ENCODE measurements at regions not wholly inside any gene's neighbourhood (a gene's known extent, or its start where the extent isn't known, plus 50 kb on each side); places are given as distances from the start of the nearest gene placed in this dataset.

DNA sequence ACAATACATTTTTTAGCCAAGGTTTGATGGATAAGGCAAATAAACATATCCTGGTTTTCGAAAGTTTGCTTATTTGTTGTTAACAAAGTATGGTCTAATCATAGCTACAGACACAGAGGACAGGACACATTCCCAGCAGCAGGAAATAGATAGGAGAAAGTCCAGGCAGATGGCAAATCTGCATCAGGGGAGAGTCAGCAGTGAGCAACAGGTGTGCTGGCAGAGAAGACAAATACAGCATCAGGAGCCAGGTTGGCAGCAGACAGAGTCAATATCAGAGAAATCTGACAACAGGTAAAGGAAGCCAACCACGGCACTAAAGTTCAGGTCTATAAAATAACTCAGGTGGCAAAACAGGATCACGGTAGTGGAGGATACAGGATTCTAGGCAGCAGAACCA is 210.7 kb upstream of the PTBP2 start:
- no peak for TF ChIP-seq EZH2 (IDR thresholded peaks at IDR 0.05; ENCODE audit: insufficient read depth, low read length)
- TF ChIP-seq, protein P1, sequence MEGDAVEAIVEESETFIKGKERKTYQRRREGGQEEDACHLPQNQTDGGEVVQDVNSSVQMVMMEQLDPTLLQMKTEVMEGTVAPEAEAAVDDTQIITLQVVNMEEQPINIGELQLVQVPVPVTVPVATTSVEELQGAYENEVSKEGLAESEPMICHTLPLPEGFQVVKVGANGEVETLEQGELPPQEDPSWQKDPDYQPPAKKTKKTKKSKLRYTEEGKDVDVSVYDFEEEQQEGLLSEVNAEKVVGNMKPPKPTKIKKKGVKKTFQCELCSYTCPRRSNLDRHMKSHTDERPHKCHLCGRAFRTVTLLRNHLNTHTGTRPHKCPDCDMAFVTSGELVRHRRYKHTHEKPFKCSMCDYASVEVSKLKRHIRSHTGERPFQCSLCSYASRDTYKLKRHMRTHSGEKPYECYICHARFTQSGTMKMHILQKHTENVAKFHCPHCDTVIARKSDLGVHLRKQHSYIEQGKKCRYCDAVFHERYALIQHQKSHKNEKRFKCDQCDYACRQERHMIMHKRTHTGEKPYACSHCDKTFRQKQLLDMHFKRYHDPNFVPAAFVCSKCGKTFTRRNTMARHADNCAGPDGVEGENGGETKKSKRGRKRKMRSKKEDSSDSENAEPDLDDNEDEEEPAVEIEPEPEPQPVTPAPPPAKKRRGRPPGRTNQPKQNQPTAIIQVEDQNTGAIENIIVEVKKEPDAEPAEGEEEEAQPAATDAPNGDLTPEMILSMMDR (IDR thresholded peaks at IDR 0.05; ENCODE audit: insufficient read depth, low read depth, low read length) = no peak
- no peaks in the 10 kb centered on the region for H3K9me3 Mint-ChIP-seq (ENCODE audit: unreplicated experiment)
- Histone ChIP-seq H3K27me3 (ENCODE audit: insufficient read depth, low read length) (no peaks in the 10 kb centered on the region), H3K4me1 (ENCODE audit: insufficient read depth, low read length) (no peaks in the 10 kb centered on the region), H3K27ac (ENCODE audit: low read depth, low read length) (no peak overlapping the region), H3K4me2 (ENCODE audit: low read length) (no peak overlapping the region), H4K20me1 (ENCODE audit: insufficient read depth, low read length) (no peaks in the 10 kb centered on the region), H3K9me3 (ENCODE audit: insufficient read depth, low read depth, low read length) (no peaks in the 10 kb centered on the region), H2AFZ (ENCODE audit: low read depth, low read length) (no peak overlapping the region), H3K9ac (ENCODE audit: low read length) (no peak overlapping the region), H3K36me3 (ENCODE audit: insufficient read depth, low read length) (no peaks in the 10 kb centered on the region), H3K79me2 (ENCODE audit: insufficient read depth, low read length) (no peaks in the 10 kb centered on the region), H3K4me3 (ENCODE audit: insufficient read depth, low read depth, low read length) (no peak overlapping the region)
- H3K4me3 Mint-ChIP-seq (ENCODE audit: unreplicated experiment) = no peak overlapping the region
- no peaks in the 10 kb centered on the region for H3K36me3 Mint-ChIP-seq (ENCODE audit: low read depth, unreplicated experiment)
- H3K27me3 Mint-ChIP-seq (ENCODE audit: low read depth, unreplicated experiment) = no peaks in the 10 kb centered on the region
- no peak overlapping the region for H3K27ac Mint-ChIP-seq (ENCODE audit: unreplicated experiment)
- FAIRE-seq (no peak), DNase-seq (ENCODE audit: low read depth) (no peak)
- H3K4me1 Mint-ChIP-seq (ENCODE audit: low read depth, unreplicated experiment) = peaks cover 4% of the 10 kb centered on the region

DNA sequence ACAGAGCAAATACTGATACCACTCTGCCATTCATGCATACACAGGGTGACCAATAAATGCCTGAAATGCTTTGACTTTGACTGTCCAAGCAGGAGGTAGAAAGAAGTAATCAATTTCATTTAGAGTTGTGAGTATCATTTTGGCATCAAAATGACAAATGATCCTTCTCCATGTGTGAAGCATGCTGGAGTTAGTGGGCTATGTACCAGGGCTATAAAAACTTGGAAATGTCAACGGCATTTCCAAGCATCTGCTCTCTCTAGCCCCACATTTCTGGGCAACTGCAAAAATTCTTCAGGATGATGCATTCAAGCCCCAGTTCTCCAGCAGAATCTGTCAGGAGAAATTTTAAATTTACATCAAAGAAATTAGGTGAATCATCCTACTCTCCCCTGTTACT is 208.4 kb upstream of the PTBP2 start:
- no peaks in the 10 kb centered on the region for H3K79me2 ChIP-seq (ENCODE audit: insufficient read depth, low read length)
- H3K36me3 ChIP-seq (ENCODE audit: insufficient read depth, low read length) = no peaks in the 10 kb centered on the region
- no peak overlapping the region for H3K27ac ChIP-seq (ENCODE audit: low read depth, low read length)
- FAIRE-seq = no peak
- TF ChIP-seq, protein P1 (IDR thresholded peaks at IDR 0.05; ENCODE audit: insufficient read depth, low read depth, low read length) = no peak
- no peak for TF ChIP-seq EZH2 (IDR thresholded peaks at IDR 0.05; ENCODE audit: insufficient read depth, low read length)
- no peaks in the 10 kb centered on the region for H3K9me3 ChIP-seq (ENCODE audit: insufficient read depth, low read depth, low read length)
- Mint-ChIP-seq H3K9me3 (ENCODE audit: unreplicated experiment) (no peaks in the 10 kb centered on the region), H3K27me3 (ENCODE audit: low read depth, unreplicated experiment) (no peaks in the 10 kb centered on the region), H3K36me3 (ENCODE audit: low read depth, unreplicated experiment) (no peaks in the 10 kb centered on the region), H3K27ac (ENCODE audit: unreplicated experiment) (no peak overlapping the region), H3K4me1 (ENCODE audit: low read depth, unreplicated experiment) (peaks cover 4% of the 10 kb centered on the region), H3K4me3 (ENCODE audit: unreplicated experiment) (no peak overlapping the region)
- no peaks in the 10 kb centered on the region for H3K27me3 ChIP-seq (ENCODE audit: insufficient read depth, low read length)
- DNase-seq (ENCODE audit: low read depth) = peak; percentile 73
- no peak overlapping the region for H3K9ac ChIP-seq (ENCODE audit: low read length)
- H3K4me2 ChIP-seq (ENCODE audit: low read length) = no peak overlapping the region
- H3K4me3 ChIP-seq (ENCODE audit: insufficient read depth, low read depth, low read length) = no peak overlapping the region
- H4K20me1 ChIP-seq (ENCODE audit: insufficient read depth, low read length) = no peaks in the 10 kb centered on the region
- H2AFZ ChIP-seq (ENCODE audit: low read depth, low read length) = no peak overlapping the region
- H3K4me1 ChIP-seq (ENCODE audit: insufficient read depth, low read length) = no peaks in the 10 kb centered on the region

DNA sequence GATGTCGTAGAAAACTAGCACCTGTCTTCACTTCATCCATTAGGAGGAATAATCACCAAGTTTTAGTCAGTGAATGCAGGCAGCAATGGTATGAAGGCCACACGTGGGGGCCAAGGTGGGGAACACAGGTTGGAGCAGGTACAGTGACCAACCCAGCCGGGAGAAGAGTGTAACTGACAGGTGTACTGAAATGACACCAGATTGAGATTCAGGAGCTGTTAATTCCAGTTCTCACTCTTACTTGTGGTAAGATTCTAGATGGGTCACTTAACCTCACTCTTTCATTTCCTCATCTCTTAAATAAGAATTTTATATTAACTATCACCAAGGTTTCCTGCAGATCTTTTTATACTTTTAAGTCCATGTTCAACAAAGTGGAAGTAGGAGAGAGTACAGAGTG is 206.2 kb upstream of the PTBP2 start:
- H3K79me2 ChIP-seq (ENCODE audit: insufficient read depth, low read length) = no peaks in the 10 kb centered on the region
- H3K4me3 ChIP-seq (ENCODE audit: insufficient read depth, low read depth, low read length) = no peak overlapping the region
- no peak for TF ChIP-seq EZH2 (IDR thresholded peaks at IDR 0.05; ENCODE audit: insufficient read depth, low read length)
- TF ChIP-seq, protein P1 (IDR thresholded peaks at IDR 0.05; ENCODE audit: insufficient read depth, low read depth, low read length) = no peak
- H4K20me1 ChIP-seq (ENCODE audit: insufficient read depth, low read length) = no peaks in the 10 kb centered on the region
- DNase-seq (ENCODE audit: low read depth) (no peak), FAIRE-seq (no peak)
- H3K9ac ChIP-seq (ENCODE audit: low read length) = no peak overlapping the region
- H3K9me3 ChIP-seq (ENCODE audit: insufficient read depth, low read depth, low read length) = no peaks in the 10 kb centered on the region
- peaks cover 6% of the 10 kb centered on the region for H3K4me1 ChIP-seq (ENCODE audit: insufficient read depth, low read length)
- Mint-ChIP-seq H3K4me3 (ENCODE audit: unreplicated experiment) (no peak overlapping the region), H3K36me3 (ENCODE audit: low read depth, unreplicated experiment) (no peaks in the 10 kb centered on the region), H3K4me1 (ENCODE audit: low read depth, unreplicated experiment) (peaks cover 1% of the 10 kb centered on the region), H3K27ac (ENCODE audit: unreplicated experiment) (no peak overlapping the region), H3K27me3 (ENCODE audit: low read depth, unreplicated experiment) (no peaks in the 10 kb centered on the region), H3K9me3 (ENCODE audit: unreplicated experiment) (no peaks in the 10 kb centered on the region)
- H3K27me3 ChIP-seq (ENCODE audit: insufficient read depth, low read length) = no peaks in the 10 kb centered on the region
- H3K27ac ChIP-seq (ENCODE audit: low read depth, low read length) = no peak overlapping the region
- no peaks in the 10 kb centered on the region for H3K36me3 ChIP-seq (ENCODE audit: insufficient read depth, low read length)
- H3K4me2 ChIP-seq (ENCODE audit: low read length) = no peak overlapping the region
- no peak overlapping the region for H2AFZ ChIP-seq (ENCODE audit: low read depth, low read length)

All from astrocyte (in vitro differentiated cells and primary cell).